T-cell (primary cell): ENCODE measurements at regions not wholly inside any gene's neighbourhood (a gene's known extent, or its start where the extent isn't known, plus 50 kb on each side); places are given as distances from the start of the nearest gene placed in this dataset.

Experiments
- ATAC-seq, 4 experiments: fragments of 200-7000 bp in 3 of 4; fragments of 150-1000 bp in 1 of 4; cut with Tn5 transposase; replicated peaks in 1 of 4; 1 replicate in 3 of 4; 2 replicates in 1 of 4; pipeline ENCODE4 v1.10.0; 2021; ENCODE audit warnings: moderate library complexity in 3 of 4, mild to moderate bottlenecking in 2 of 4, moderate number of reproducible peaks in 1 of 4
- CTCF ChIA-PET, 2 donors: fragments of 300-600 bp; sonication (Branson Sonifier 250); formaldehyde crosslinking; loops; one replicate each; lab custom pipeline; 2022; ENCODE audit warnings: antibody characterized with exemption in 2 of 2; lab: Charles Lee
- POLR2A ChIA-PET, 2 donors: fragments of 300-600 bp; sonication (Branson Sonifier 250); formaldehyde crosslinking; loops; one replicate each; lab custom pipeline; 2022; ENCODE audit warnings: antibody characterized with exemption in 2 of 2; lab: Charles Lee
- DNase-seq, 35 experiments: peaks; one replicate each; pipeline versions ENCODE4 v3.0.0 to v3.0.0-alpha.2; 2013 to 2023
- H3K27ac ChIP-seq: one replicate; pipeline ENCODE4 v1.5.1; 2013; ENCODE audit warnings: low read length
- H3K27me3 ChIP-seq, 2 experiments: replicated peaks in 1 of 2; 1 replicate in 1 of 2; 2 replicates in 1 of 2; pipeline versions ENCODE4 v1.6.1 to v1.7.0; 2013; ENCODE audit warnings: low read length in 1 of 2, mixed read lengths in 1 of 2; ENCODE audit not compliant: control insufficient read depth in 2 of 2, insufficient read depth in 2 of 2; ENCODE audit errors: extremely low read depth in 1 of 2
- H3K36me3 ChIP-seq, 2 donors: 1 replicate in 1 of 2; 2 replicates in 1 of 2; pipeline versions ENCODE4 v1.6.1 to v1.7.0; 2013; ENCODE audit warnings: low read length in 1 of 2; ENCODE audit not compliant: control insufficient read depth in 2 of 2, insufficient read depth in 1 of 2; ENCODE audit errors: extremely low read depth in 1 of 2
- H3K4me1 ChIP-seq, 2 experiments: 1 replicate in 1 of 2; 2 replicates in 1 of 2; pipeline versions ENCODE4 v1.6.1 to v1.7.0; 2013; ENCODE audit warnings: low read length in 2 of 2, mixed read lengths in 1 of 2; ENCODE audit not compliant: insufficient read depth in 2 of 2, control insufficient read depth in 1 of 2; ENCODE audit errors: extremely low read depth in 1 of 2
- H3K4me3 ChIP-seq, 2 donors: 1 replicate in 1 of 2; 2 replicates in 1 of 2; pipeline versions ENCODE4 v1.5.1 to v1.7.0; 2013; ENCODE audit warnings: mild to moderate bottlenecking in 2 of 2, low read length in 1 of 2, moderate library complexity in 1 of 2; ENCODE audit not compliant: control insufficient read depth in 1 of 2; ENCODE audit errors: extremely low read depth in 1 of 2
- H3K9me3 ChIP-seq: 2 replicates; pipeline ENCODE4 v1.7.0; 2013
- H3K27ac Mint-ChIP-seq, 2 donors: one replicate each; pipeline ENCODE4 v1.8.0; 2020 to 2021; ENCODE audit warnings: mild to moderate bottlenecking in 2 of 2, mixed read lengths in 2 of 2
- H3K27me3 Mint-ChIP-seq, 2 donors: one replicate each; pipeline ENCODE4 v1.8.0; 2021 to 2022; ENCODE audit warnings: mixed read lengths in 2 of 2
- H3K36me3 Mint-ChIP-seq: one replicate; pipeline ENCODE4 v1.8.0; 2021; ENCODE audit warnings: mixed read lengths
- H3K4me1 Mint-ChIP-seq, 3 donors: one replicate each; pipeline ENCODE4 v1.8.0; 2020 to 2022; ENCODE audit warnings: mixed read lengths in 3 of 3, mild to moderate bottlenecking in 1 of 3
- H3K4me3 Mint-ChIP-seq, 3 donors: one replicate each; pipeline ENCODE4 v1.8.0; 2020 to 2022; ENCODE audit warnings: mild to moderate bottlenecking in 3 of 3, mixed read lengths in 3 of 3, moderate library complexity in 3 of 3
- H3K9me3 Mint-ChIP-seq, 3 donors: one replicate each; pipeline ENCODE4 v1.8.0; 2020 to 2022; ENCODE audit warnings: mixed read lengths in 3 of 3
- WGBS: methylation state at CpG from one replicate; pipeline ENCODE4 v1.1.5; 2013; ENCODE audit warnings: missing lambda C conversion rate; ENCODE audit not compliant: insufficient coverage; 5-methylcytosine and 5-hydroxymethylcytosine counted together

DNA sequence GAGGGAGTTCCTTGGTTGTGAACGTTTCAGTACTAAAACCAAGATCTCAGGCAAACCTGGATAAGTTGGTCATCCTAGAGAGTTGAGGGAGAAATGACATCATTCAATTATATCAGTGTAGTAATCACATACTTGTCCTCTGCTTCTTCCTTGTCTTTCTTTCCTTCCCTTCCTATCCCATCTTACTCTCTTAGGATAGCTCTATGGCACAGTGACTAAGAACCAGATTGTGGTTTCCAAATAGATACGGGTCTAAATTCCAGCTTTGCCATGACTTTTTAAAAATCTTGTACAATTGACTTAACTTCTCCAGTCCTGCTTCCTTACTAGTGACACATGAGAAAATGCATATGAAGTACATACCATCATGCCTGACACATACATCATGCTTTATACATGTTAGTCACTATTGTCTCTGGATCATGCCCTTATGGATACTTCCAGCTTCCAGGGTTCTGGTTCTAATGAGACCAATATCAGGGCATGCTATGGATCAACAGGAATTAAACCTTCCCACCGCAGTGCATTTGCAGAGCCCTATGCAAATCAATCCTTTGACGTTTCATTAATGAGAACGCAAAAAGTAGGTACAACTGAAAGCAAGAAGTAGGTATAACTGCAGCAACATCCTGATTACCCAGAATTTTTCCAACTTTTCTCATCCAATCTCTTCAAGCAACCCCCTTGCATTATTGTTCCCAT is 168.0 kb upstream of the KLF7 start:
- Mint-ChIP-seq H3K36me3 (no peaks in the 10 kb centered on the region), H3K27ac (no peak overlapping the region), H3K27me3 (no peaks in the 10 kb centered on the region), H3K4me1 (peaks cover 30 to 55% (median 34%) of the 10 kb centered on the region in 3 donors), H3K4me3 (peak overlapping the region in 2 of 3 donors; percentile 14 to 44), H3K9me3 (no peaks in the 10 kb centered on the region)
- no peak overlapping the region for H3K4me3 ChIP-seq
- DNase-seq (no peak), ATAC-seq (no peak)
- peaks cover 0 to 14% of the 10 kb centered on the region in 2 experiments for H3K4me1 ChIP-seq
- WGBS, result 80% methylated on average over 4 of the region's 5 CpGs
- ChIA-PET POLR2A (interaction anchor here in 1 of 2 donors (0.6 kb wide), 1 partner anchor 283 kb away, joined by 4 read pairs; no protein-coding TSS in a partner anchor), CTCF (no interaction called here)
- no peaks in the 10 kb centered on the region for H3K9me3 ChIP-seq
- H3K36me3 ChIP-seq, result no peaks in the 10 kb centered on the region
- H3K27me3 ChIP-seq, result no peaks in the 10 kb centered on the region
- no peak overlapping the region for H3K27ac ChIP-seq

DNA sequence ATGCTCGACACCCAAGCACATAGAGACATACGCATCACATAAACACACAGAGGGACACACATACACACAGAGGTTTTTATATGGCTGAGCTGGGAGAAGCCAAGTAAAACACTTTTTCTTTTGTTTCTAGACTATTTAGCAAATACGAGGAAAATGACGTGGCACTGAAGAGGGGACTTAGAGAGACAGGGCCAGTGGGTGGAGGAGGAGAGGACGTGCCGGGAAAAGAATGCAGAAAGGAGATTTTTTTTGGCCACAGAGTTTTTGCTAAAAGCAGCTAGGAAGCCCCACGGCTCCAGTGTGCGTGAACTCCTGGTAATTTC is 168.5 kb upstream of the KLF7 start:
- Mint-ChIP-seq H3K9me3 (no peaks in the 10 kb centered on the region), H3K27ac (peak overlapping the region in 1 of 2 donors; percentile 23), H3K4me1 (peaks cover 30 to 50% (median 34%) of the 10 kb centered on the region in 3 donors), H3K27me3 (no peaks in the 10 kb centered on the region), H3K4me3 (peak overlapping the region in 2 of 3 donors; percentile 14 to 44), H3K36me3 (no peaks in the 10 kb centered on the region)
- Histone ChIP-seq H3K36me3 (no peaks in the 10 kb centered on the region), H3K4me3 (no peak overlapping the region), H3K9me3 (no peaks in the 10 kb centered on the region), H3K27ac (no peak overlapping the region), H3K4me1 (peaks cover 0 to 14% of the 10 kb centered on the region in 2 experiments), H3K27me3 (no peaks in the 10 kb centered on the region)
- ATAC-seq (no peak), DNase-seq (no peak)
- WGBS, result 47% methylated on average over 6 of the region's 8 CpGs
- ChIA-PET POLR2A (interaction anchor here in 1 of 2 donors (0.6 kb wide), 1 partner anchor 283 kb away, joined by 4 read pairs; no protein-coding TSS in a partner anchor), CTCF (no interaction called here)

DNA sequence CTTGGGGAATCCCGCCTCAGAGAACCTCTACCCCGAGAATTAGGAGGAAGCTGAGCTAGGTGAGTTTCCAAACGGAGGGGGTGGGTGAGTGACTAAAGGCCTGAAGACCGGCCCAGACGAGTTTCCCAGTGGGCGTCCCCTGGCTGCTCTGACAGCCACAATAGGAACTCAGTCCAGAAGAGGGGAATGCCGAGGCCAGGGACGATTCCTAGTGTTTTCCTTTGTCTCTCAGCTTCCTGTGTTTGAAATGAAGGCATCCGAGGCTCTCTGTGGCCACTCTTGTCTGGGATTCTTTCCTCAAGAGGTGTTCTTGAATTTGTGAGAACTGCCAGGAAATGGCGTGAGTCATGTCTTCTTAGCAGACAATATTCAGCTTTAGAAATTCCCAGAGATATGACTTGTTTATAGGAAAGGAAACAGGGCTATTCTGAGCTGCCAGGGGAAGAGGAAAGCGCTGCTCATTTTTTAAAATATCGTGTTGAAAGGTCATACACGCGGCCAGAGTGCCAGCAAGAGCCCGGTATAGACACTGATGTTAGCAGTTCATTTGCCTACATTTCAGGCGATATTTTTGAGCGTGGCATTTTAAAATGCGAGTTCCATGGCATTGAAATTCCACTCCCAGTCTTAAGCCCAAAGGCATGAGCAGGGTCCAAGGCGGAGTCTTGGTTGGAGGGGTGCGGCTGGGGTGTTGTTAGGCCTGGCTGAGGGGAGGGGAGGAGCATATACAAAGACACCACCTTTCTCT is 169.1 kb upstream of the KLF7 start:
- Mint-ChIP-seq H3K4me1 (peaks cover 30 to 45% (median 34%) of the 10 kb centered on the region in 3 donors), H3K36me3 (no peaks in the 10 kb centered on the region), H3K4me3 (peak overlapping the region in 2 of 3 donors; percentile 14 to 44), H3K9me3 (no peaks in the 10 kb centered on the region), H3K27ac (peak overlapping the region in 1 of 2 donors; percentile 23), H3K27me3 (no peaks in the 10 kb centered on the region)
- H3K36me3 ChIP-seq, result no peaks in the 10 kb centered on the region
- H3K27me3 ChIP-seq, result no peaks in the 10 kb centered on the region
- POLR2A ChIA-PET, result no interaction called here
- ATAC-seq, result no peak
- 39% methylated on average over 13 of the region's 20 CpGs for WGBS
- peaks cover 0 to 14% of the 10 kb centered on the region in 2 experiments for H3K4me1 ChIP-seq
- no peak overlapping the region for H3K27ac ChIP-seq
- CTCF ChIA-PET, result no interaction called here
- H3K9me3 ChIP-seq, result no peaks in the 10 kb centered on the region
- no peak overlapping the region for H3K4me3 ChIP-seq
- DNase-seq, result peak in 1 of 35 experiments; percentile 20

DNA sequence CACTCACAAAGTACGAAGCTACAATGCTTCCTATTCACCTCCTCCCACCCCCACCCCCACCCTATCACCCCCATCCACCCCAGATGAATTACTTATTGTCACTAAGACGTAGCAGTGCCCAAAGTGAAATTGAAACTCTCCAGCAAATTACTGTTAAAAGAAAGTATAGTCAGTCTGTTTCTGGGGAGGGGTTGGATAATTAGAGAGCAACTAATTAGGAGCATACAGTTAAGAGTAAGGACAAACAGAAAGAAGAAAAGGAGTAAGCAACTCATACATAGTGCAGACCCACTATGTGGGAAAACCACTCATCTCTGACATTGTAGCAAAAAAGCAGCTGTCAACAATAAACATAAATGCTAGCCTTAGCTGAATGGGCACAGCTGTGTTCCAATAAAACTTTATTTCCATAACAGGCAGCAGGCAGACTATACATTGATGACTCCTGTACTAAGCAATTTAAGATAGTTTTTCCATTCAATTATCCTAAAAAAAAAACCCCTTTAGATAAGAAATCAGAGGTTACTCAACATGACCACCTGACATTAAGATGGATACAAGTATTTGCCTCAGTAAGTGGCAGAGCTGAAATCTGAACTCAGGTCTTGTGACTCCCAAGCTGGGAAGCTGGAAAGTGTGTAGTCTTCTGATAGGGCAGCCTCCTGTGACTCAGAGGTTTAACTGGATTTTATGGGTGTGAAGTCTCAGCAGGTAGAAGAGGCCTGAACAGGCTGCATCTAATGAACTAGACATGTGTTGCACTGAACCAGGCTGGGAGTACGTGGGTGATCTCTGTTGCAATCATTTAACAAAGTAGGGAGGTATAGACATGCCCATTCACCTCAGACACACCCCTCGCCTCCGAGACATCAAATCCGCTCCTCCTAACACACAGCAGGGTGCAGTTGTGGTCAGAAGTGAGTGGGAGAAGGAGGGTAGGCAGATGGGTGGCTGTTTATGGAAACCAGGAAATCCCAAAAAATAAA is 171.8 kb upstream of the KLF7 start:
- H3K9me3 ChIP-seq, result no peaks in the 10 kb centered on the region
- peaks cover 0 to 14% of the 10 kb centered on the region in 2 experiments for H3K4me1 ChIP-seq
- H3K27me3 Mint-ChIP-seq, result no peaks in the 10 kb centered on the region
- H3K4me3 ChIP-seq, result no peak overlapping the region
- H3K36me3 Mint-ChIP-seq, result no peaks in the 10 kb centered on the region
- DNase-seq (peak in 1 of 35 experiments; percentile 19), ATAC-seq (peak in 1 of 4 experiments; percentile 43)
- peak overlapping the region; percentile 17 to 21 for H3K27ac Mint-ChIP-seq
- no peaks in the 10 kb centered on the region for H3K9me3 Mint-ChIP-seq
- peak overlapping the region in 1 of 3 donors; percentile 24 for H3K4me3 Mint-ChIP-seq
- no CpG with 5 or more reads among the region's 6 CpGs for WGBS
- H3K27me3 ChIP-seq, result no peaks in the 10 kb centered on the region
- peaks cover 26 to 38% (median 31%) of the 10 kb centered on the region in 3 donors for H3K4me1 Mint-ChIP-seq
- POLR2A ChIA-PET, result interaction anchor here in 1 of 2 donors (0.7 kb wide), 1 partner anchor 472 kb away, joined by 3 read pairs; no protein-coding TSS in a partner anchor
- CTCF ChIA-PET, result no interaction called here
- no peaks in the 10 kb centered on the region for H3K36me3 ChIP-seq
- no peak overlapping the region for H3K27ac ChIP-seq

DNA sequence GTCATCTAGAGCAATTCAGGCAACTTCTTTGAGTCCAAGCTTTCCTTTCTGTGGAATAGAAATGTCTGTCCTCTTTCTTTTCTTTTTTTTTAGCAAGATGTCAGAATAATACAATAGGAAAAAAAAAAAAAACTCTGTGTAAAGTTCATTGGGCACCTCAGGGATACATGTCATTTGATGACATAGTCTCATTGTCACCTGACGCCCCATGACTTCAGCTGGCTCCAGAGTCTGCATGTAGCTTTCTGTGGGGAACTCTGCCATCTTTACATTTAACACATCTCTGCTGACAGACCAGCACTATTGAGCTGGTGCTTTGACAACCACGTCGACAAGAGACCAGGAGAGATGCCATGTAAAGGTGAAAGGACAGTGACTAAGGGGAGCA is 172.5 kb upstream of the KLF7 start:
- ChIA-PET POLR2A (interaction anchor here in 1 of 2 donors (0.7 kb wide), 1 partner anchor 473 kb away, joined by 3 read pairs; no protein-coding TSS in a partner anchor), CTCF (interaction anchor here in 1 of 2 donors (0.7 kb wide), 1 partner anchor 14 kb away, joined by 3 read pairs; no protein-coding TSS in a partner anchor)
- no peak overlapping the region for H3K27ac Mint-ChIP-seq
- H3K27ac ChIP-seq, result no peak overlapping the region
- DNase-seq, result no peak
- no peaks in the 10 kb centered on the region for H3K27me3 Mint-ChIP-seq
- no peak overlapping the region for H3K4me3 Mint-ChIP-seq
- H3K36me3 ChIP-seq, result no peaks in the 10 kb centered on the region
- H3K27me3 ChIP-seq, result no peaks in the 10 kb centered on the region
- H3K4me1 Mint-ChIP-seq, result peaks cover 23 to 35% (median 25%) of the 10 kb centered on the region in 3 donors
- no peak for ATAC-seq
- H3K9me3 ChIP-seq, result no peaks in the 10 kb centered on the region
- H3K4me1 ChIP-seq, result peaks cover 0 to 14% of the 10 kb centered on the region in 2 experiments
- H3K36me3 Mint-ChIP-seq, result no peaks in the 10 kb centered on the region
- no peak overlapping the region for H3K4me3 ChIP-seq
- WGBS, result no CpG with 5 or more reads among the region's 3 CpGs
- no peaks in the 10 kb centered on the region for H3K9me3 Mint-ChIP-seq
